ES-I3 (cell line): ENCODE measurements at regions not wholly inside any gene's neighbourhood (a gene's known extent, or its start where the extent isn't known, plus 50 kb on each side); places are given as distances from the start of the nearest gene placed in this dataset.
"Not testable (repeated sequence)": the region's sequence is repeated elsewhere in the genome, so short reads cannot be mapped to it uniquely, and the experiment has no call there.

Source experiments
- H3K36me3 ChIP-seq: 2 replicates; pipeline ENCODE4 v1.6.1; 2013; ENCODE audit warnings: mild to moderate bottlenecking, low read length, control low read depth, moderate library complexity; ENCODE audit not compliant: insufficient read depth
- H3K4me1 ChIP-seq: 2 replicates; pipeline ENCODE4 v1.6.1; 2013; ENCODE audit warnings: mild to moderate bottlenecking, control low read depth, low read length; ENCODE audit not compliant: insufficient read depth
- H3K9ac ChIP-seq: 2 replicates; pipeline ENCODE4 v1.6.1; 2013; ENCODE audit warnings: low read depth, mild to moderate bottlenecking, low read length, moderate library complexity
- H3K9me3 ChIP-seq: 2 replicates; pipeline ENCODE4 v1.6.1; 2013; ENCODE audit warnings: mild to moderate bottlenecking, low read length, moderate library complexity; ENCODE audit not compliant: control insufficient read depth, insufficient read depth

DNA sequence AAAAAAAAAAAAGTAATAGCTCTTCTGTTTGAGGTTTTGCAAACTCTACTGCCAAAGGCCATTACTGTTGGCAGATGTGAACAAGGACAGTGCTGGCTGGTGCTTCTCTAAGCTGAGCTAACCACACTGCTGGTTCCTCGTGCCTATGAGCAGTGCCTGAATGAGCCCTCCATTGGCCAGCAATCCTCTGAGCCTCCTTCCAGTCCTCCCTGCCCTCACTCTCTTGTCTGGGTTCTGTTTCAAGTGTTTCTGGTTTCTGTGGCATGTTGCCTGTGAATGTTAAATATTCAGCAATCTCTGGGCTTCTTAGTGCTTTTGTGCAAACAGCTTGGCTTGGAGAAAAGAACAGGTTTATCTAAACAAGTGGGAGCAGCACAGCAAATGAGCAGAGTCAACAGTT lies 161.3 kb upstream of the AUTS2 start:
- Histone ChIP-seq H3K4me1 (no peaks in the 10 kb centered on the region; the same call in 1 of the 2 replicates), H3K9me3 (no peaks in the 10 kb centered on the region; the same call in 1 of the 2 replicates), H3K9ac (no peak overlapping the region), H3K36me3 (no peaks in the 10 kb centered on the region)

- Histone ChIP-seq H3K9ac (no peak overlapping the region), H3K36me3 (no peaks in the 10 kb centered on the region), H3K4me1 (no peaks in the 10 kb centered on the region; the same call in 1 of the 2 replicates), H3K9me3 (no peaks in the 10 kb centered on the region; the same call in 1 of the 2 replicates)
Measured at GRCh38 chr7:69438584-69439412, 159.5 kb upstream of the AUTS2 start.

GRCh38 chr7:69439636-69440325 lies 158.5 kb upstream of the AUTS2 start:
- Histone ChIP-seq H3K9ac (no peak overlapping the region), H3K9me3 (no peaks in the 10 kb centered on the region; the same call in 1 of the 2 replicates), H3K4me1 (no peaks in the 10 kb centered on the region; the same call in 1 of the 2 replicates), H3K36me3 (no peaks in the 10 kb centered on the region)

DNA sequence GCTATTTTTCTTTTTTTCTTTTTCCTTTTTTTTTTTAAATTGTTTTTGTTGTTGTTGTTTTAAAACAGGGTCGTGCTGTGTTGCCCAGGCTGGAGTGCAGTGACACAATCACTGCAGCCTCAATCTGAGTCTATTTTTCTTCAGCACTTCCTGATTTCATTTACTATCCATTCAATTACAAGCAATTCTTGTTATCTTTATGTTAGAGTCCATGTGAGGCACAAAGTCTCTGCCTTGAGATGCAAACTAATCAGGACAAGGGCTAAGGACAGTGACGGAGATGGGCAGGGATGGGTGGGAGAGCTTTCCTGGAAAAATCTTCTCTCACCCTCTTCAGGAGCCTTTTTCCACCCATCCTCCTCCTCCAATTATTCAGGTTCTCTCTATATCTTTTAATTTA lies 157.3 kb upstream of the AUTS2 start:
- Histone ChIP-seq H3K9ac (no peak overlapping the region), H3K4me1 (no peaks in the 10 kb centered on the region; the same call in 1 of the 2 replicates), H3K9me3 (no peaks in the 10 kb centered on the region; the same call in 1 of the 2 replicates), H3K36me3 (no peaks in the 10 kb centered on the region)

- H3K4me1 ChIP-seq: no peaks in the 10 kb centered on the region; the same call in 1 of the 2 replicates
- no peaks in the 10 kb centered on the region for H3K36me3 ChIP-seq
- H3K9me3 ChIP-seq: no peaks in the 10 kb centered on the region; the same call in 1 of the 2 replicates
- H3K9ac ChIP-seq: no peak overlapping the region
Measured at GRCh38 chr7:69443136-69443535, 155.1 kb upstream of the AUTS2 start.

GRCh38 chr7:69445541-69445940 lies 152.7 kb upstream of the AUTS2 start:
- Histone ChIP-seq H3K4me1 (peaks cover 10% of the 10 kb centered on the region), H3K36me3 (no peaks in the 10 kb centered on the region), H3K9me3 (no peaks in the 10 kb centered on the region), H3K9ac (no peak overlapping the region)

DNA sequence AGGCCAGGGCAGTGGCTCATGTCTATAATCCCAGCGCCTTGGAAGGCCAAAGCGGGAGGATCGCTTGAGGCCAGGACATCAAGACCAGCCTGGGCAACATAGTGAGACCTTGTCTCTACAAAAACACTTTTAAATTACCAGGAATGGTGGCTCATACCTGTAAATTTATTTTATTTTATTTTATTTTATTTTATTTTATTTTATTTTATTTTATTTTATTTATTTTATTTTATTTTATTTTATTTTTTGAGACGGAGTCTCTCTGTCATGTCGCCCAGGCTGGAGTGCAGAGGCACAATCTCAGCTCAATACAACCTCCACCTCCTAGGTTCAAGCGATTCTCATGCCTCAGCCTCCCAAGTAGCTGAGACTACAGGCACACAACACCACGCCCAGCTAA lies 152.1 kb upstream of the AUTS2 start:
- not testable (repeated sequence) for H3K9me3 ChIP-seq, H3K36me3 ChIP-seq, H3K9ac ChIP-seq
- H3K4me1 ChIP-seq: peaks cover 16% of the 10 kb centered on the region

GRCh38 chr7:69448071-69448470 lies 150.2 kb upstream of the AUTS2 start:
- Histone ChIP-seq H3K9ac (no peak overlapping the region), H3K36me3 (no peaks in the 10 kb centered on the region), H3K9me3 (no peaks in the 10 kb centered on the region), H3K4me1 (peaks cover 16% of the 10 kb centered on the region)

DNA sequence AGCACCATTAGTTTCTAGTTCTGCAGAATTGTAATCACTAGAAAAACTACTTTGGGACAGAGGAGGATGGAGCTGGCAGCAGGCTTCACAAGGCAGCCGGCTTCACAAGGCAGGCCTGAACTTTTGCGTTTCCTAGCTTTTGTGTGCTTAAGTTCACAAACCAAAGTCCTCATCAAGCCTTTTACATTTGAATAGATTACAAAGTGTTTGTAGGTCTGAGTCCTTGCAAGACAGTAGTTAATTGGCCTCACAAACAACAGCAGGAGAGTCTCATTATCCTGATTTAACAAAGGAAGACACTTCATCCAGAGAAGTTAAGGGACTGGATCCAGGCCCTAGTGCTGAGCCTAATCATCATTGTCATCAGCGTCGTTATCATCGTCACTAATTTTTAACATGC lies 147.8 kb upstream of the AUTS2 start:
- Histone ChIP-seq H3K9me3 (no peaks in the 10 kb centered on the region), H3K36me3 (no peaks in the 10 kb centered on the region), H3K4me1 (peaks cover 16% of the 10 kb centered on the region), H3K9ac (no peak overlapping the region)

- Histone ChIP-seq H3K9me3 (no peaks in the 10 kb centered on the region), H3K4me1 (peaks cover 16% of the 10 kb centered on the region), H3K36me3 (no peaks in the 10 kb centered on the region), H3K9ac (no peak overlapping the region)
Measured at GRCh38 chr7:69451715-69452114, 146.6 kb upstream of the AUTS2 start.

GRCh38 chr7:69452797-69453196 lies 145.5 kb upstream of the AUTS2 start:
- Histone ChIP-seq H3K9me3 (no peaks in the 10 kb centered on the region), H3K4me1 (peaks cover 22% of the 10 kb centered on the region), H3K36me3 (no peaks in the 10 kb centered on the region), H3K9ac (no peak overlapping the region)

- Histone ChIP-seq H3K9me3 (no peaks in the 10 kb centered on the region), H3K4me1 (peaks cover 11% of the 10 kb centered on the region; the same call in 1 of the 2 replicates), H3K9ac (no peak overlapping the region), H3K36me3 (no peaks in the 10 kb centered on the region)
Measured at GRCh38 chr7:69457595-69458504, 140.4 kb upstream of the AUTS2 start.

GRCh38 chr7:69464035-69464434 lies 134.2 kb upstream of the AUTS2 start:
- Histone ChIP-seq H3K4me1 (no peaks in the 10 kb centered on the region), H3K9me3 (peaks cover 7% of the 10 kb centered on the region; the same call in 1 of the 2 replicates), H3K9ac (no peak overlapping the region), H3K36me3 (no peaks in the 10 kb centered on the region)

- Histone ChIP-seq H3K9me3 (peaks cover 7% of the 10 kb centered on the region), H3K36me3 (no peaks in the 10 kb centered on the region), H3K4me1 (no peaks in the 10 kb centered on the region), H3K9ac (no peak overlapping the region)
Measured at GRCh38 chr7:69465262-69465661, 133.0 kb upstream of the AUTS2 start.
